Activated CD8-positive, alpha-beta T cell treated with anti-CD3 and anti-CD28 coated beads for 36 hours (primary cell): ENCODE measurements at regions not wholly inside any gene's neighbourhood (a gene's known extent, or its start where the extent isn't known, plus 50 kb on each side); places are given as distances from the start of the nearest gene placed in this dataset.

Source experiments
- ATAC-seq: fragments of 200-7000 bp; cut with Tn5 transposase; one replicate; pipeline ENCODE4 v1.10.0; 2021; ENCODE audit warnings: mild to moderate bottlenecking, moderate library complexity
- CTCF ChIA-PET: fragments of 350-600 bp; sonication (Branson Sonifier 250); formaldehyde crosslinking; loops from one replicate; lab custom pipeline; 2021; ENCODE audit warnings: antibody characterized with exemption; lab: Charles Lee
- POLR2A ChIA-PET: fragments of 350-600 bp; sonication (Branson Sonifier 250); formaldehyde crosslinking; loops from one replicate; lab custom pipeline; 2021; ENCODE audit warnings: antibody characterized with exemption; lab: Charles Lee
- DNase-seq: peaks from one replicate; pipeline ENCODE4 v3.0.0-alpha.2; 2020
- H3K27ac Mint-ChIP-seq: one replicate; pipeline ENCODE4 v1.8.0; 2021; ENCODE audit warnings: mild to moderate bottlenecking, mixed read lengths
- H3K27me3 Mint-ChIP-seq: one replicate; pipeline ENCODE4 v1.8.0; 2021; ENCODE audit warnings: mixed read lengths
- H3K36me3 Mint-ChIP-seq: one replicate; pipeline ENCODE4 v1.8.0; 2021; ENCODE audit warnings: low read depth, mixed read lengths
- H3K4me1 Mint-ChIP-seq: one replicate; pipeline ENCODE4 v1.8.0; 2021; ENCODE audit warnings: low read depth, mixed read lengths
- H3K4me3 Mint-ChIP-seq: one replicate; pipeline ENCODE4 v1.8.0; 2021; ENCODE audit warnings: mild to moderate bottlenecking, moderate library complexity, mixed read lengths
- H3K9me3 Mint-ChIP-seq: one replicate; pipeline ENCODE4 v1.8.0; 2021; ENCODE audit warnings: mixed read lengths
- intact Hi-C: fragments of 100-400 bp; cut with micrococcal nuclease; formaldehyde crosslinking; loops from one replicate; pipeline ENCODE4 v1.10.0; 2022
- TF ChIP-seq, protein P1 (sequence below): fragments of 200-600 bp; IDR thresholded peaks from one replicate; pipeline ENCODE4 v1.8.0; 2022; ENCODE audit warnings: antibody characterized with exemption, mild to moderate bottlenecking

DNA sequence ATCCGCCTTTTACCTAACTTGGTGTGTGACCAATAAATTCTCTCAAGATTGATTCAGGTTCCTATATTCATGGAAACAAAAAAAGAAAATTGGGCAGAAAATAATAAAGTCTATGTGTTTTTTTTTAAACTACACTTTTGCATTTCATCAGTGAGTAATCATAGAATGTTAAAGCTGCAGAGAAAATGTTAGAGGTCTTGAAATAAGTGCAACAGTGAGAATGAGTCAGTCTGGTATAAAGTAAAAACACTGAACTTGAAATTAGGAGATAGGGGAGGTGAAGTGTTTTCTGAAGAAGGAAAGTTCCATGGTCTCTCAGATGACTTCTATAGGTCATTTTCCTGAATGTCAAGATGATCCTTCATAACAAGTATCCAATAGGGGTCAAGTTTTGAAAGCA lies 202.6 kb upstream of the NRP1 start:
- Mint-ChIP-seq H3K9me3 (no peaks in the 10 kb centered on the region), H3K27me3 (peaks cover 14% of the 10 kb centered on the region), H3K4me3 (no peak overlapping the region), H3K36me3 (no peaks in the 10 kb centered on the region), H3K4me1 (no peaks in the 10 kb centered on the region), H3K27ac (no peak overlapping the region)
- ChIA-PET POLR2A (interaction anchor here (0.7 kb wide), 1 partner anchor 42 kb away, joined by 3 read pairs; no protein-coding TSS in a partner anchor), CTCF (no interaction called here)
- TF ChIP-seq, protein P1, sequence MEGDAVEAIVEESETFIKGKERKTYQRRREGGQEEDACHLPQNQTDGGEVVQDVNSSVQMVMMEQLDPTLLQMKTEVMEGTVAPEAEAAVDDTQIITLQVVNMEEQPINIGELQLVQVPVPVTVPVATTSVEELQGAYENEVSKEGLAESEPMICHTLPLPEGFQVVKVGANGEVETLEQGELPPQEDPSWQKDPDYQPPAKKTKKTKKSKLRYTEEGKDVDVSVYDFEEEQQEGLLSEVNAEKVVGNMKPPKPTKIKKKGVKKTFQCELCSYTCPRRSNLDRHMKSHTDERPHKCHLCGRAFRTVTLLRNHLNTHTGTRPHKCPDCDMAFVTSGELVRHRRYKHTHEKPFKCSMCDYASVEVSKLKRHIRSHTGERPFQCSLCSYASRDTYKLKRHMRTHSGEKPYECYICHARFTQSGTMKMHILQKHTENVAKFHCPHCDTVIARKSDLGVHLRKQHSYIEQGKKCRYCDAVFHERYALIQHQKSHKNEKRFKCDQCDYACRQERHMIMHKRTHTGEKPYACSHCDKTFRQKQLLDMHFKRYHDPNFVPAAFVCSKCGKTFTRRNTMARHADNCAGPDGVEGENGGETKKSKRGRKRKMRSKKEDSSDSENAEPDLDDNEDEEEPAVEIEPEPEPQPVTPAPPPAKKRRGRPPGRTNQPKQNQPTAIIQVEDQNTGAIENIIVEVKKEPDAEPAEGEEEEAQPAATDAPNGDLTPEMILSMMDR, result no peak
- no peak for DNase-seq
- intact Hi-C loops, result no loop called here
- no peak for ATAC-seq

- no peaks in the 10 kb centered on the region for H3K36me3 Mint-ChIP-seq
- no peaks in the 10 kb centered on the region for H3K9me3 Mint-ChIP-seq
- DNase-seq, result no peak
- H3K27ac Mint-ChIP-seq, result no peak overlapping the region
- ChIA-PET CTCF (no interaction called here), POLR2A (interaction anchor here (0.7 kb wide), 1 partner anchor 43 kb away, joined by 3 read pairs; no protein-coding TSS in a partner anchor)
- peaks cover 12% of the 10 kb centered on the region for H3K27me3 Mint-ChIP-seq
- H3K4me3 Mint-ChIP-seq, result no peak overlapping the region
- no peak for ATAC-seq
- intact Hi-C loops, result no loop called here
- TF ChIP-seq, protein P1, result no peak
- no peaks in the 10 kb centered on the region for H3K4me1 Mint-ChIP-seq
Observed at GRCh38 chr10:33536508-33536907, 202.0 kb upstream of the NRP1 start.

DNA sequence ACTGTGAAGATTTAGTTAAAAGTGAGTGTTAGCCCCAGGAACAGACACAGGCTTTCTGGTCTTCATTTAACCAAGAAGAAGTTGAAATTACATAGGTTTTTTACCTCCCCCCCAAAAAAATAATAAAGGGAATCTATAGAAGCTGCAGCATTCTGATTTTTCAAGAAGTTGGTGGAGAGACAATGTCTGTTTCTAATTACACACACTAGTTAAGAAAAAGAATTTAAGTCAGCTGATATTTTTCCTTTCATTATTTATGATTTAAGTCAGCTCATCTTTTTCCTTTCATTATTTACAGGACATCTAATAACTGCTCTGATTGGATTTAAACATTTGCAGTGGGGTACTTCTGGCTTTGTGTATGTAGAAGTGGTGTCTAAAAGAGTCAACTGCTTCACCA lies 201.4 kb upstream of the NRP1 start:
- CTCF ChIA-PET, result no interaction called here
- ATAC-seq (no peak), DNase-seq (no peak)
- H3K27ac Mint-ChIP-seq, result no peak overlapping the region
- no peak overlapping the region for H3K4me3 Mint-ChIP-seq
- intact Hi-C loops, result no loop called here
- H3K27me3 Mint-ChIP-seq, result peaks cover 12% of the 10 kb centered on the region
- H3K9me3 Mint-ChIP-seq, result no peaks in the 10 kb centered on the region
- POLR2A ChIA-PET, result no interaction called here
- TF ChIP-seq, protein P1, result no peak
- H3K36me3 Mint-ChIP-seq, result no peaks in the 10 kb centered on the region
- H3K4me1 Mint-ChIP-seq, result no peaks in the 10 kb centered on the region

- H3K36me3 Mint-ChIP-seq, result no peaks in the 10 kb centered on the region
- H3K9me3 Mint-ChIP-seq, result no peaks in the 10 kb centered on the region
- H3K4me3 Mint-ChIP-seq, result no peak overlapping the region
- ChIA-PET CTCF (no interaction called here), POLR2A (no interaction called here)
- TF ChIP-seq, protein P1, result no peak
- DNase-seq (no peak), ATAC-seq (no peak)
- no peak overlapping the region for H3K27ac Mint-ChIP-seq
- peaks cover 9% of the 10 kb centered on the region for H3K27me3 Mint-ChIP-seq
- intact Hi-C loops, result no loop called here
- no peaks in the 10 kb centered on the region for H3K4me1 Mint-ChIP-seq
Observed at GRCh38 chr10:33534416-33534815, 199.9 kb upstream of the NRP1 start.

GRCh38 chr10:33533612-33534011 lies 199.1 kb upstream of the NRP1 start:
- ChIA-PET CTCF (no interaction called here), POLR2A (no interaction called here)
- intact Hi-C loops, result no loop called here
- no peaks in the 10 kb centered on the region for H3K9me3 Mint-ChIP-seq
- ATAC-seq (no peak), DNase-seq (no peak)
- TF ChIP-seq, protein P1, result no peak
- H3K4me1 Mint-ChIP-seq, result no peaks in the 10 kb centered on the region
- H3K4me3 Mint-ChIP-seq, result no peak overlapping the region
- H3K36me3 Mint-ChIP-seq, result no peaks in the 10 kb centered on the region
- no peak overlapping the region for H3K27ac Mint-ChIP-seq
- peaks cover 7% of the 10 kb centered on the region for H3K27me3 Mint-ChIP-seq
